ENCODE measurements at regions not wholly inside any gene's neighbourhood (a gene's known extent, or its start where the extent isn't known, plus 50 kb on each side); places are given as distances from the start of the nearest gene placed in this dataset.
"Not testable (repeated sequence)": the region's sequence is repeated elsewhere in the genome, so short reads cannot be mapped to it uniquely, and the experiment has no call there.

- DNase-seq (ENCODE audit: low spot score): no peak
Measured at GRCh38 chr3:61444782-61445181, 116.6 kb upstream of the PTPRG start.

- no peak for DNase-seq (ENCODE audit: low spot score)
Measured at GRCh38 chr3:61445924-61446323, 115.4 kb upstream of the PTPRG start.

- no peak for DNase-seq (ENCODE audit: low spot score)
Measured at GRCh38 chr3:61446341-61446740, 115.0 kb upstream of the PTPRG start.

GRCh38 chr3:61448378-61448777 lies 113.0 kb upstream of the PTPRG start:
- no peak for DNase-seq (ENCODE audit: low spot score)

- no peak for DNase-seq (ENCODE audit: low spot score)
Measured at GRCh38 chr3:61449327-61450040, 111.9 kb upstream of the PTPRG start.

- DNase-seq (ENCODE audit: low spot score): no peak
Measured at GRCh38 chr3:61450866-61451265, 110.5 kb upstream of the PTPRG start.

- DNase-seq (ENCODE audit: low spot score): no peak
Measured at GRCh38 chr3:61451841-61452240, 109.5 kb upstream of the PTPRG start.

- DNase-seq (ENCODE audit: low spot score): no peak
Measured at GRCh38 chr3:61452535-61453090, 108.8 kb upstream of the PTPRG start.

GRCh38 chr3:61454006-61454585 lies 107.3 kb upstream of the PTPRG start:
- no peak for DNase-seq (ENCODE audit: low spot score)

GRCh38 chr3:61454801-61455200 lies 106.6 kb upstream of the PTPRG start:
- no peak for DNase-seq (ENCODE audit: low spot score)

GRCh38 chr3:61460636-61461035 lies 100.7 kb upstream of the PTPRG start:
- DNase-seq (ENCODE audit: low spot score): no peak

- DNase-seq (ENCODE audit: low spot score): no peak
Measured at GRCh38 chr3:61463191-61463590, 98.2 kb upstream of the PTPRG start.

GRCh38 chr3:61464518-61465140 lies 96.7 kb upstream of the PTPRG start:
- DNase-seq (ENCODE audit: low spot score): no peak

- no peak for DNase-seq (ENCODE audit: low spot score)
Measured at GRCh38 chr3:61466357-61466756, 95.0 kb upstream of the PTPRG start.

- DNase-seq (ENCODE audit: low spot score): no peak
Measured at GRCh38 chr3:61483997-61484396, 77.4 kb upstream of the PTPRG start.

GRCh38 chr3:61493339-61493738 lies 68.0 kb upstream of the PTPRG start:
- DNase-seq (ENCODE audit: low spot score): no peak

- not testable (repeated sequence) for DNase-seq (ENCODE audit: low spot score)
Measured at GRCh38 chr3:61494309-61494708, 67.1 kb upstream of the PTPRG start.

GRCh38 chr3:61497463-61497862 lies 63.9 kb upstream of the PTPRG start:
- DNase-seq (ENCODE audit: low spot score): no peak

GRCh38 chr3:61505197-61505596 lies 56.2 kb upstream of the PTPRG start:
- no peak for DNase-seq (ENCODE audit: low spot score)

- DNase-seq (ENCODE audit: low spot score): no peak
Measured at GRCh38 chr3:61507946-61508345, 53.4 kb upstream of the PTPRG start.
